Psoas muscle (tissue), 7 donors: ENCODE measurements at regions not wholly inside any gene's neighbourhood (a gene's known extent, or its start where the extent isn't known, plus 50 kb on each side); places are given as distances from the start of the nearest gene placed in this dataset.

ENCODE experiments used
- ATAC-seq, 4 donors: fragments of 200-7000 bp; cut with Tn5 transposase; one replicate each; pipeline ENCODE4 v1.9.1; 2020; ENCODE audit warnings: moderate library complexity in 3 of 4, mild to moderate bottlenecking in 2 of 4
- DNase-seq, 2 donors: peaks; one replicate each; pipeline ENCODE4 v3.0.0-alpha.2; 2020
- H3K27ac ChIP-seq: fragments of 200-600 bp; one replicate; pipeline ENCODE4 v1.8.0; 2022
- H3K27me3 ChIP-seq, 3 donors: fragments of 200-600 bp in 1 of 3; one replicate each; pipeline versions ENCODE4 v1.6.1 to v1.8.0; 2013 to 2022; ENCODE audit warnings: low read length in 2 of 3, mild to moderate bottlenecking in 2 of 3, moderate library complexity in 1 of 3; ENCODE audit not compliant: insufficient read depth in 3 of 3
- H3K36me3 ChIP-seq, 2 donors: fragments of 200-600 bp in 1 of 2; one replicate each; pipeline versions ENCODE4 v1.6.1 to v1.8.0; 2013 to 2022; ENCODE audit warnings: low read depth in 1 of 2, mild to moderate bottlenecking in 1 of 2, moderate library complexity in 1 of 2; ENCODE audit not compliant: insufficient read depth in 1 of 2
- H3K4me1 ChIP-seq: fragments of 200-600 bp; one replicate; pipeline ENCODE4 v1.8.0; 2022
- H3K4me3 ChIP-seq: fragments of 200-600 bp; one replicate; pipeline ENCODE4 v1.8.0; 2022; ENCODE audit warnings: mild to moderate bottlenecking
- H3K9me3 ChIP-seq: fragments of 200-600 bp; one replicate; pipeline ENCODE4 v1.8.0; 2022
- CTCF ChIP-seq: fragments of 200-600 bp; IDR thresholded peaks from one replicate; pipeline ENCODE4 v1.8.0; 2022; ENCODE audit warnings: antibody characterized with exemption
- WGBS, 3 donors: extraction: QIAGEN DNeasy Blood & Tissue Kit; methylation state at CpG; one replicate each; pipeline versions ENCODE4 v1.1.6 to v1.1.7; 2013; 5-methylcytosine and 5-hydroxymethylcytosine counted together
- intact Hi-C, 2 donors: fragments of 100-400 bp; cut with DNase I; formaldehyde crosslinking; loops; one replicate each; pipeline versions ENCODE4 v1.11.0 to v1.14.2; 2022
- donor health status: healthy with polysubstance abuse.
- donor health status: DM: no; HTN: no; CAD: no; lungs with moderate emphysema.
- donor health status: Bipolar disorder and iron deficiency.
- donor health status: healthy.
- donor health status: DM: yes; HTN: yes; CAD: no.
- donor health status: DM: no; HTN: no; CAD: no.
- donor health status: DM: yes; HTN: yes; CAD: no.

DNA sequence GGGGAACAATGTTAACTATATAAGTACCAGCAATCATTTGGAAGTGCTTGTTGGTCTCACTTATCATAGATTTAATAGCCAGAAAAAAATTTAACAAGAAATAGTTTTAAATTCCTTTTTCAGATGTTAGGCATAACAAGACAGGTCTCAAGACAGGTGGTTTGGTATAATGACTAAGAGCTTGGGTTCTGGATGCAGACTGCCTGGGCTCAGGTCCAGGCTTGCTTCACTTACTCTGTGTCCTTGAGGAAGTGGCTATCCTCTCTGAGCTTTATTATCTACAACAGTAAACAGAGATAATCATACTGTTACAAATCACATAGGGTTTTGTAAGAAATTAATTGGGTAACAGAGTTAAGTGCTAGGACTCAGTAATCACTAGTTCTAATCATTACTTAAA, 338.0 kb upstream of the FLRT2 start:
- H3K4me3 ChIP-seq, result no peak overlapping the region
- intact Hi-C loops, result loop anchor here in 1 of 2 donors (10.0 kb wide), 1 partner anchor 333 kb away; no protein-coding TSS in a partner anchor
- no peaks in the 10 kb centered on the region for H3K36me3 ChIP-seq
- no peak for DNase-seq
- no peak for TF ChIP-seq CTCF
- ATAC-seq, result no peak
- no peaks in the 10 kb centered on the region for H3K9me3 ChIP-seq
- H3K27ac ChIP-seq, result no peak overlapping the region
- no peaks in the 10 kb centered on the region for H3K4me1 ChIP-seq
- H3K27me3 ChIP-seq, result peaks cover 0 to 4% (median 0%) of the 10 kb centered on the region in 3 donors

- ATAC-seq (no peak), DNase-seq (no peak)
- WGBS, 3 donors, result 85 to 90% (median 87%) methylated on average over 4 of the region's 4 CpGs
- Histone ChIP-seq H3K36me3 (no peaks in the 10 kb centered on the region), H3K27ac (no peak overlapping the region), H3K4me1 (no peaks in the 10 kb centered on the region), H3K27me3 (no peaks in the 10 kb centered on the region), H3K9me3 (no peaks in the 10 kb centered on the region), H3K4me3 (no peak overlapping the region)
- intact Hi-C loops, result loop anchor here in 1 of 2 donors (10.0 kb wide), 1 partner anchor 329 kb away; no protein-coding TSS in a partner anchor
- TF ChIP-seq CTCF, result peak; percentile 32
Measured at GRCh38 chr14:85195872-85196477, 334.0 kb upstream of the FLRT2 start.

DNA sequence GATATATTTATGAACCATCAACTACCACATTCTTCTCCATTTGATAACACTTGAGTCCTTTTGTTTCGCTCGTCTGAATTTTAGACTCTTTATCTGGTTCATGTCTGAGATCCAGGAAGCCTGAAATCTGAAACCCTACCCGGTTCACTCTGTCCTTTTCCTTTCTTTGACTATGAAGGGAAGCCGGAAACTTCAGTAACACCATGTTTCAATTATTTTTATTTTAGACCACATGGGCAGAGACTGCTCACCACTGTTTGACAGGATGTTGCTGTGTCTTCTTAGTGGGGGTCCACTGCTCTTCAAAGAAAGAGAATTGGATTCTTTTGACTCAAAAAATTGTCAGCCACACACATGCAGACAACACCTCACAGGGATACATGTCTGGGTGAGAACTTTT, 331.9 kb upstream of the FLRT2 start:
- no peak overlapping the region for H3K4me3 ChIP-seq
- H3K27ac ChIP-seq, result no peak overlapping the region
- ATAC-seq (no peak), DNase-seq (no peak)
- no peak for TF ChIP-seq CTCF
- H3K4me1 ChIP-seq, result no peaks in the 10 kb centered on the region
- no peaks in the 10 kb centered on the region for H3K36me3 ChIP-seq
- no peaks in the 10 kb centered on the region for H3K9me3 ChIP-seq
- intact Hi-C loops, result loop anchor here in 1 of 2 donors (10.0 kb wide), 1 partner anchor 327 kb away; no protein-coding TSS in a partner anchor
- 47 to 61% (median 57%) methylated on average over 4 of the region's 4 CpGs for WGBS, 3 donors
- H3K27me3 ChIP-seq, result no peaks in the 10 kb centered on the region

DNA sequence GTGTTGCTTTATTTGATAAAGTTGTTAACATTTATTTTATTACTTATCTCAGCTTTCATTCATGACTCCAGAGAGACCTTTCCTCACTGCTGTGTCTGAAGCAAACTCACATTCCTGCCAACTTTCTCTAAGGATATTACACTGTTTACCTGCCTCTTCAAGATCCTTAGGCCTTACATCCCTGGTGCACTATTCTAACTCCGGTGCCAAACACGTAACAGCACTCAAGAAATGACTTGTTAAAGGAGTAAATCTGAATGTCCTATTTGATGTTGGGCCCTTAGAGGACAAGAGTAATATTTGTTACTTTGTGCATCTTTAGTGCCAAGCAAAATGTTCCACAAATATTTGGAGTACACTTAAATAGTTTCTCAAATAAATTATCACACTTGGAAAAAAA, 324.1 kb upstream of the FLRT2 start:
- no peaks in the 10 kb centered on the region for H3K4me1 ChIP-seq
- WGBS, 3 donors, result 92 to 96% (median 94%) methylated on average over 2 of the region's 2 CpGs
- H3K27ac ChIP-seq, result no peak overlapping the region
- H3K4me3 ChIP-seq, result no peak overlapping the region
- intact Hi-C loops, result no loop called here
- ATAC-seq, result no peak
- no peaks in the 10 kb centered on the region for H3K9me3 ChIP-seq
- no peak for TF ChIP-seq CTCF
- H3K36me3 ChIP-seq, result no peaks in the 10 kb centered on the region
- no peak for DNase-seq
- no peaks in the 10 kb centered on the region for H3K27me3 ChIP-seq

DNA sequence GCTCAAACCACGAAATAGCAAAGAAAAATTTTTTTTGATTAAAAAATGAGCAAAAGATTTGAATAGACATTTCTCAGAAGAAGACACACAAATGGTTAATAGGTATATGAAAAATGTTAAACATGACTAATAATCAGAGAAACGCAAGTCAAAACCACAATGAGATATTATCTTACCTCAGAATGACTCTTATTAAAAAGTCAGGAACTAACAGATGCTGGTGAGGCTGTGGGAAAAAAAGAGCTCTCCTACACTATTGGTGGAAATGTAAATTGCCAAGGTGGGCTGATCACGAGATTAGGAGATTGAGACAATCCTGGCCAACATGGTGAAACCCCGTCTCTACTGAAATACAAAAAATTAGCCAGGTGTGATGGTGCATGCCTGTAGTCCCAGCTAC, 315.5 kb upstream of the FLRT2 start:
- no peak overlapping the region for H3K27ac ChIP-seq
- no peak for ATAC-seq
- WGBS, 3 donors, result 72 to 76% (median 73%) methylated on average over 4 of the region's 4 CpGs
- no peaks in the 10 kb centered on the region for H3K4me1 ChIP-seq
- peaks cover 5% of the 10 kb centered on the region for H3K9me3 ChIP-seq
- H3K36me3 ChIP-seq, result no peaks in the 10 kb centered on the region
- no peaks in the 10 kb centered on the region for H3K27me3 ChIP-seq
- TF ChIP-seq CTCF, result no peak
- intact Hi-C loops, result no loop called here
- no peak for DNase-seq
- H3K4me3 ChIP-seq, result no peak overlapping the region
